ENCODE measurements at regions not wholly inside any gene's neighbourhood (a gene's known extent, or its start where the extent isn't known, plus 50 kb on each side); places are given as distances from the start of the nearest gene placed in this dataset.

DNA sequence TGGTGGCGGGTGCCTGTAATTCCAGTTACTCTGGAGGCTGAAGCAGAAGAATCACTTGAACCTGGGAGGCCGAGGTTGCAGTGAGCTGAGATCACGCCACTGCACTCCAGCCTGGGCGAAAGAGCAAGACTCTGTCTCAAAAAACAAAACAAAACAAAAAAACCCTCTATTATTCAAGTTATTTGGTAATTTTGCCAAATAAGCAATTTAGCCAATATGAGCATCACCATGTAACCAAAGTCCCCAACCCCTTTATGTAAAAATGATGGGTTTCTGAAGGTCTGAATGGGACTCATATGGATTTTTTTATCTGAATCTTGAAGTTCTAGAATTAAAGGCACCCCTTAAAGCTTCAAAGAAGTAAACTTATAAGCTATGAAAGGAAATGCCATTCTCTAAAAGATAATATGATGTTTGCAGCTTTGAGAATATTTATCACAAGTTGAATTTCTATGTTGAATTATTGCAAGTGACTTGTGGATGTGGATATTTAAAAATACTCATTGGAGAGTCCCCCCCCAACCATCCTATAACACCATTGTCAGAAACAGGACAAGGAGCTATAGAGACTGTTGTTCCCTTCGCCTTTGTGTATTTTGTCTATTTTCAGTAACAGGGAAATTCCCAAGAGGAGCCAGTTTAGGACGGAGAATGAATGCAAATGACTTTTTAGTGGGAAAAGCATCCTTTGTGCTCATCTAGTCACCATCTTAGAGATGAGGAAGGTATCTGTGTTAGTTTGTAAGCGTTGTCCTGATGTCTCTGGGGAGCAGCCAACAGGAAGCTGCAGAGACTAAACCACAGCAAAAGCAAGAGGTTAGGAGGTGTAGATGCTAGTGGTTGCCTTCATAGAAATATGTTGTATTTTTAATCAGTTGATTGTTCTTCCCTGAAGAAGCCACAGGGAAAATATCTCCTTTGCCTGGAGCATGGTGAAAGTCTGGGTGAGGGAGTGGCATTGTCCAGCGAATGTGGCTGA is 68.3 kb downstream of the TET3 start:
- no peak for TF ChIP-seq YY1 (IDR thresholded peaks at IDR 0.05; ENCODE audit: low read depth)
- TF ChIP-seq, protein P1, sequence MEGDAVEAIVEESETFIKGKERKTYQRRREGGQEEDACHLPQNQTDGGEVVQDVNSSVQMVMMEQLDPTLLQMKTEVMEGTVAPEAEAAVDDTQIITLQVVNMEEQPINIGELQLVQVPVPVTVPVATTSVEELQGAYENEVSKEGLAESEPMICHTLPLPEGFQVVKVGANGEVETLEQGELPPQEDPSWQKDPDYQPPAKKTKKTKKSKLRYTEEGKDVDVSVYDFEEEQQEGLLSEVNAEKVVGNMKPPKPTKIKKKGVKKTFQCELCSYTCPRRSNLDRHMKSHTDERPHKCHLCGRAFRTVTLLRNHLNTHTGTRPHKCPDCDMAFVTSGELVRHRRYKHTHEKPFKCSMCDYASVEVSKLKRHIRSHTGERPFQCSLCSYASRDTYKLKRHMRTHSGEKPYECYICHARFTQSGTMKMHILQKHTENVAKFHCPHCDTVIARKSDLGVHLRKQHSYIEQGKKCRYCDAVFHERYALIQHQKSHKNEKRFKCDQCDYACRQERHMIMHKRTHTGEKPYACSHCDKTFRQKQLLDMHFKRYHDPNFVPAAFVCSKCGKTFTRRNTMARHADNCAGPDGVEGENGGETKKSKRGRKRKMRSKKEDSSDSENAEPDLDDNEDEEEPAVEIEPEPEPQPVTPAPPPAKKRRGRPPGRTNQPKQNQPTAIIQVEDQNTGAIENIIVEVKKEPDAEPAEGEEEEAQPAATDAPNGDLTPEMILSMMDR (IDR thresholded peaks at IDR 0.05): no peak

All from SK-N-SH (cell line).